ENCODE measurements at regions not wholly inside any gene's neighbourhood (a gene's known extent, or its start where the extent isn't known, plus 50 kb on each side); places are given as distances from the start of the nearest gene placed in this dataset.
A peak's percentile ranks its signal among the peaks of the same experiment; 100 is the strongest.
"Not testable (repeated sequence)": the region's sequence is repeated elsewhere in the genome, so short reads cannot be mapped to it uniquely, and the experiment has no call there.

DNA sequence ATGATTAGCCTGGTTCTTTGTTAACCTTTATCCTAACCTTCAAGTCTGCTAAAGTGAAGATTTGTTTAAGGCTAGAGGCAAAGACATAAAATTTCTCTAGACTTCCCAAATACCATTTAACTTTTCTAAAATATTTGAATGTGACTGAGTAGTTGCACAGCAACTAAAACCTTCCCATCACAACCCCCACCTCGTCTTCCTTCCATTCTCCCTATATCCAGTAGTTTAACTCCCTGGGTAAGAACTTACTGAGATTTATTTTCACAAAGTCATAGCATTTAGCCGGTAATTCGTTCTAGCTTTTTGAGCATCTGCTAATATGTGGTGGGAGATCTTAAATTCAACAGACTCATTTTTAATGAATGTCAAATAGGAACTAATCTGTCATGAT is 87.9 kb upstream of the AKIRIN2 start:
- intact Hi-C loops (cut with micrococcal nuclease): no loop called here
- DNase-seq: no peak
- no peak for ATAC-seq

- DNase-seq (no peak), ATAC-seq (peak; percentile 31)
- intact Hi-C loops (cut with micrococcal nuclease): no loop called here
Observed at GRCh38 chr6:87789198-87789899, 87.3 kb upstream of the AKIRIN2 start.

- ATAC-seq (no peak), DNase-seq (no peak)
- intact Hi-C loops (cut with micrococcal nuclease): no loop called here
Observed at GRCh38 chr6:87788141-87788540, 86.1 kb upstream of the AKIRIN2 start.

DNA sequence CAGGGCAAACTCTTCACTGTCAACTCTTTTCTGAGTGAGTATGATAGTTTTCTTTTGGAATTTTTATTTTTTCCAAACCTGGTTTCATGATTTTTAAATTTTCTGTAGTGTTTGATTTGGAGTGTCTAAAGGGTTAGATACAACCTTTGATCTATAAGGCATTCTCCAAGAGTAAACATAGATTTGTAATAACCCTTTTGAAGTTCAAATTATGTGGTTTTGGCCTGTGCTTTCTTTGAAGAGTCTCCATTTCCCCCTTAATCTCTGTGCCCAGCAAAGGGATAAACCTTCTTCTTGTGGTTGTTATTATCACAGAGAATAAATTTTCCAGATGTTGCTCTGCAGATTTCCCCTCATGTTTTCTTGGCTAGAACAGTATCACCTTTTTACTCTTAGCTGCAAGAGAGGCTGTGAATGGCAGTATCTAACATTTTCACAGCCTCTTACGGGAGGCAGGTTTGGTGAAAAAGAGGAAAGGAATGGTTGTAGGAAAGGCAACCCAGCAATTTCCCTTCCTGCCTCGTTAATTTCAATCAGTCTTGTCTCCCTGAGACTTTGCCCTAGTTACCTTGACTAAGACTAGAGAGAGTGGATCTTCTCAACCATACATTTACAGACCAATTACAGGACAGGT is 83.3 kb upstream of the AKIRIN2 start:
- intact Hi-C loops (cut with micrococcal nuclease): no loop called here
- DNase-seq (no peak), ATAC-seq (no peak)

GRCh38 chr6:87784690-87785089 is 82.7 kb upstream of the AKIRIN2 start:
- ATAC-seq (no peak), DNase-seq (no peak)
- intact Hi-C loops (cut with micrococcal nuclease): no loop called here

GRCh38 chr6:87784051-87784450 is 82.0 kb upstream of the AKIRIN2 start:
- ATAC-seq (no peak), DNase-seq (no peak)

GRCh38 chr6:87779542-87779941 is 77.5 kb upstream of the AKIRIN2 start:
- ATAC-seq (no peak), DNase-seq (no peak)
- intact Hi-C loops (cut with micrococcal nuclease): no loop called here

More at GRCh38 chr6:87784051-87784450, 82.0 kb upstream of the AKIRIN2 start:
- intact Hi-C loops (cut with micrococcal nuclease): no loop called here

DNA sequence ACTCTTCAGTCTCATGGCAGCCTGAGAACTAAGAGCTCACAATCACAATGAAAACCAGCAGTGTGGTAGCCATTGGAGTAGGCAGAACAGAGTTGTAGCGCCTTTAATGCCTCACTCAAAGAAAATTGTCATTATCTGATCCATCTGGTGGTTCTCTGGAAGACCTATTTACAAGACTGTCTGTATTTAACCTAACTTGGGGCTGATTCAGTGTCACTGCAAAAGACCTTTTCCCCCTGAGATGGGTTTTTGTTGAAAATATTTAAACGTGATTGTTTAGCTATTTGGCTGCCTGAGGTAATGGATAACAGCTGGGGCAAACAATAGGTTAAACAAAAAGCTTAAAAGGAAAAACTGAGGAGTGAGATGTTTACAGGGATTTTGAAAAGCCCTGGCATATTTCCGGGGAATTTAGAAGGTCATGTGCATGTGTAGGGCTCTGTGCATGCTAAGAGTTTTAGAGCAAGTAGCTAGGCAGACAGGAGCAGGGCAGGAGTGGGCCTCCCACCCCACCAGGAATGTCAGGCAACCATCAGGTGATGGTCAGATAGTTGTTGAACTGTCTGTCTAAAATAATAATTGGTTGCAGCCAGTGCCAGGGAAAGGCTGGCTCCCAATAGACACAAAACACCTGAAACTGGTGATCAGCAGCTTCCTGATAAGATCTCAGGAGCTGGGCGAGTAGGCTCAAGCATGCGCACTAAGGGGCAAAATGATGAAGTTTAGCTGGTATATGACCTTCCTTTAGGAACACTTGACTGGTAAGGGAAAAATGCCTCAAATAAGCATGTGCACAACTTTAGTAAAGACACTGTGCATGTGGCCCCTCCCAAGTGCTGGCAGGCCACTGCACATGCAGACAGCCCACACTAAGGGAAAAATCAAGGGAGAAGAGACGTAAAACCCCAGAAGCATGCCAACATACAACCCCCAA is 70.8 kb upstream of the AKIRIN2 start:
- ATAC-seq: no peak
- no peak for DNase-seq
- intact Hi-C loops (cut with micrococcal nuclease): no loop called here

- no peak for ATAC-seq
- intact Hi-C loops (cut with micrococcal nuclease): no loop called here
Observed at GRCh38 chr6:87767478-87767877, 65.4 kb upstream of the AKIRIN2 start.

DNA sequence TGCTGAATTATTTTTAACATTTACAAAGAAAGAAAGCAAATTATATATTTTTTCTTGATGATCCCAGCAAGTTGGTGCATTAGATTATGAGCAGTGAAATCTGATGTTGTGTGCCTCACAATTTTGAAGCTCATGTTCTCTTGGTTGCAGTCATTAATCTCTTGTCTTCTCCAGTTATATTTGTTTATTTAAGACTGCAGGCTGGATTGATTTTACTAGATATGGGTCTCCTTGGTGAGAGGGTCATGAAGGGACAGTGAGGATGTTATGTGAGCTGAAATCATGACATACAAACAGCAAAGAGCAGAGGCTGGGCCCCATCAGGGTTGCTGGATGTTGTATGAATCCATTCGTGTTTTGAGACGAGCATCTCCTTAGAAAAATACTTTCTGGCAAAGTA is 64.2 kb upstream of the AKIRIN2 start:
- no peak for ATAC-seq
- DNase-seq: no peak
- intact Hi-C loops (cut with micrococcal nuclease): no loop called here

More at GRCh38 chr6:87767478-87767877, 65.4 kb upstream of the AKIRIN2 start:
- no peak for DNase-seq

DNA sequence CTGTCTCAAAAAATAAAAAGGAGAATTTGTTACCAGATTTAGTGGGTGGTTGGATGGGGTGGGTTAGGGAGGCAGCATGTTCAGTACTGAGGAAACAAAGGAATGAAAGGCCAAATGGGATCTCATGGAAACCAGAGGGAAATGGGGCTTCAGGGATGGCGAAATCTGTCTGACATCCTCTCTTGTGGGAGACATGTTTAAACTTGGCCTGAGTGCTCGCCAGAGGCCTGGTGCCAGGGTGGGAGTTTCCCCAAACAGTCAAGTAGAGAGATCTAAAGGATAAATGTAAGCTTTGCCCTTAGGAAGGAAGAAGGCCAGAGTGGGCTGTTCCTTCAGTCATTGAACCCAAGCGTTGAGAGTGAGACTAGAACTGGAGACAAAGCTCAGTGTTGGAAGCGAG is 61.9 kb upstream of the AKIRIN2 start:
- intact Hi-C loops (cut with micrococcal nuclease): no loop called here
- DNase-seq: no peak
- ATAC-seq: no peak

GRCh38 chr6:87763276-87763675 is 61.2 kb upstream of the AKIRIN2 start:
- intact Hi-C loops (cut with micrococcal nuclease): no loop called here
- DNase-seq (no peak), ATAC-seq (no peak)

DNA sequence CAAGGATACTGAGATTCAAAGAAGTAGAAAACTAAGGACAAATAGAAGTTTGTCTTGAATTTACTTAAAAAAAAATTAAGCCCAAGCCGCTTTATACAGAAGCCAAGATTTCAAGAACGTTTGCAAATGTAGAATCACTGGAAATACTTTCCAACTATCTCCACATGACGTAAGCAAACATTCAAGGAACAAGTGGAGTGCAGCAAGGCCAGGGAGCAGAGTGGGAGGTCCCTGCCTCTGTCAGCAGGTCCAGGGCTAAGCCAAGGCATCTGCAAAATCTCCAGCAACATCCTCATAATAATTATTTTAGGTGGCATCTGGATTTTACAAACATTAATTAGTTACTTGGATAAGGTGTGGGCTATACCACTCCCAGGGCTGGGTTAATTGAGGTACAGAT is 60.1 kb upstream of the AKIRIN2 start:
- DNase-seq: no peak
- no peak for ATAC-seq
- intact Hi-C loops (cut with micrococcal nuclease): no loop called here

DNA sequence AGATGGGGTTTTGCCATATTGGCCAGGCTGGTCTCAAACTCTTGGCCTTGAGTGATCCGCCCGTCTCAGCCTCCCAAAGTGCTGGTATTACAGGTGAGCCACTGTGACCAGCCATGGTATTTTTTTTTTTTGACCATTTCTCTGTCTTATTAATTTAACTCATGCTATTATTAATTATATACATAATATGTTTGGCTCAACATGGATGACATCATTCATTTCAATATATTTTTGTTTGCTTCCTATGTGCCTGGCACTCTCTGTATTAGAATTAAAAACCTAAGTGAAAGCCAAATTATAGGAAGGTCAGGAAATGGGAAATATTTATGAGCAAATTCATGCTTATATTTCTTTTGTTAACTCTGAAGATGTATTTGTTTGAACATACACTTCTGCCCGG is 55.8 kb upstream of the AKIRIN2 start:
- DNase-seq (no peak), ATAC-seq (no peak)
- intact Hi-C loops (cut with micrococcal nuclease): no loop called here

GRCh38 chr6:87756858-87757257 is 54.8 kb upstream of the AKIRIN2 start:
- intact Hi-C loops (cut with micrococcal nuclease): no loop called here
- ATAC-seq (peak; percentile 47), DNase-seq (no peak)

GRCh38 chr6:87755708-87756671 is 54.0 kb upstream of the AKIRIN2 start:
- ATAC-seq (no peak), DNase-seq (no peak)
- intact Hi-C loops (cut with micrococcal nuclease): no loop called here

GRCh38 chr6:87754828-87755227 is 52.8 kb upstream of the AKIRIN2 start:
- intact Hi-C loops (cut with micrococcal nuclease): no loop called here
- DNase-seq (no peak), ATAC-seq (no peak)

GRCh38 chr6:87753131-87753685 is 51.2 kb upstream of the AKIRIN2 start:
- intact Hi-C loops (cut with micrococcal nuclease): no loop called here
- no peak for ATAC-seq
- no peak for DNase-seq

DNA sequence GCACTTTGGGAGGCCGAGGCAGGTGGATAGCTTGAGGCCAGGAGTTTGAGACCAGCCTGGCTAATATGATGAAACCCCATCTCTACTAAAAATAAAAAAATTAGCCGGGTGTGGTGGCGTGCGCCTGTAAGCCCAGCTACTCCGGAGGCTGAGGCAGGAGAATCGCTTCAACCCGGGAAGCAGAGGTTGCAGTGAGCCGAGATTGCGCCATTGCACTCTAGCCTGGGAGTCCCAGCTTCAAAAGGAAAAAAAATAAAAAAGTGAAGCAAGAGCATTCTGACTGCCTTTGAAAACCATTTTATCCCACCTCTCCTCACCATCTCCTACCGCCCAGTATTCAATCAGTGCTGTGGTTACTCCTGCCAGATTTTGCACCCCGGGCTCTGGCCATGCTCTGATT is 50.5 kb upstream of the AKIRIN2 start:
- DNase-seq; ATAC-seq; intact Hi-C loops (cut with micrococcal nuclease): not testable (repeated sequence)
